Fibroblast of mammary gland (primary cell): ENCODE measurements at regions not wholly inside any gene's neighbourhood (a gene's known extent, or its start where the extent isn't known, plus 50 kb on each side); places are given as distances from the start of the nearest gene placed in this dataset.

Experiments used
- DNase-seq: peaks from one replicate; pipeline ENCODE4 v3.0.0-alpha.2; 2010; ENCODE audit warnings: low read depth
- H3K4me3 ChIP-seq: 2 replicates; pipeline ENCODE4 v1.5.1; 2011; ENCODE audit warnings: low read depth, mild to moderate bottlenecking, low read length, moderate library complexity; ENCODE audit not compliant: control insufficient read depth
- CTCF ChIP-seq: conservative IDR thresholded peaks from 2 replicates; pipeline ENCODE4 v1.5.1; 2011; ENCODE audit warnings: low read depth, low read length, inconsistent platforms; ENCODE audit not compliant: control insufficient read depth, insufficient read depth

GRCh38 chr3:120544361-120544760 is 51.8 kb upstream of the NDUFB4 start:
- no peak overlapping the region for H3K4me3 ChIP-seq
- no peak for DNase-seq
- no peak for TF ChIP-seq CTCF

- DNase-seq, result no peak
- TF ChIP-seq CTCF, result no peak
- no peak overlapping the region for H3K4me3 ChIP-seq
Measured at GRCh38 chr3:120536642-120537041, 59.5 kb upstream of the NDUFB4 start.

GRCh38 chr3:120532969-120533368 is 63.2 kb upstream of the NDUFB4 start:
- H3K4me3 ChIP-seq, result no peak overlapping the region
- no peak for TF ChIP-seq CTCF
- no peak for DNase-seq

- DNase-seq, result no peak
- no peak for TF ChIP-seq CTCF
- no peak overlapping the region for H3K4me3 ChIP-seq
Measured at GRCh38 chr3:120528163-120528562, 68.0 kb upstream of the NDUFB4 start.

GRCh38 chr3:120526011-120526870 is 69.9 kb upstream of the NDUFB4 start:
- DNase-seq, result no peak
- H3K4me3 ChIP-seq, result no peak overlapping the region
- TF ChIP-seq CTCF, result no peak

- DNase-seq, result peak; percentile 73
- TF ChIP-seq CTCF, result no peak
- H3K4me3 ChIP-seq, result no peak overlapping the region
Measured at GRCh38 chr3:120524171-120524923, 71.8 kb upstream of the NDUFB4 start.
